A549 (cell line): ENCODE measurements at regions not wholly inside any gene's neighbourhood (a gene's known extent, or its start where the extent isn't known, plus 50 kb on each side); places are given as distances from the start of the nearest gene placed in this dataset.
A peak's percentile ranks its signal among the peaks of the same experiment; 100 is the strongest.
"Not testable (repeated sequence)": the region's sequence is repeated elsewhere in the genome, so short reads cannot be mapped to it uniquely, and the experiment has no call there.

Experiments
- ATAC-seq, 2 experiments: fragments of 200-7000 bp in 1 of 2; fragments of >200 bp in 1 of 2; cut with Nextera tagmentation in 1 of 2; cut with Tn5 transposase in 1 of 2; 3 replicates each; pipeline versions ENCODE4 v1.8.0 to v1.9.1; 2018 to 2020; ENCODE audit warnings: mild to moderate bottlenecking in 1 of 2, moderate library complexity in 1 of 2
- CTCF ChIA-PET: fragments of 300-600 bp; sonication (Branson Sonifier 250); formaldehyde crosslinking; extraction: SDS; loops from one replicate; lab custom pipeline; 2021; ENCODE audit warnings: antibody characterized with exemption, inconsistent platforms; lab: Yijun Ruan, JAX
- POLR2A ChIA-PET: fragments of 350-600 bp; formaldehyde crosslinking; extraction: SDS; loops from one replicate; lab custom pipeline; 2021; ENCODE audit warnings: antibody characterized with exemption, inconsistent platforms; lab: Yijun Ruan, JAX
- DNase-seq, 2 experiments: peaks; one replicate each; pipeline versions ENCODE4 v3.0.0 to v3.0.0-alpha.2; 2011 to 2016; ENCODE audit warnings: low read depth in 1 of 2, low spot score in 1 of 2
- FAIRE-seq: peaks from 2 replicates; lab custom pipeline; 2011; peaks lifted over from hg19 to GRCh38; lab: Jason Lieb, UNC
- H3K27ac ChIP-seq, 2 experiments: fragments of >200 bp; sonication (Bioruptor Twin); formaldehyde crosslinking; 3 replicates each; pipeline ENCODE4 v1.5.1; 2016 to 2017
- H3K4me1 ChIP-seq: fragments of >200 bp; sonication (Bioruptor Twin); formaldehyde crosslinking; 3 replicates; pipeline ENCODE4 v1.6.1; 2016
- H3K4me2 ChIP-seq: fragments of >200 bp; sonication (Bioruptor Twin); formaldehyde crosslinking; 3 replicates; pipeline ENCODE4 v1.6.1; 2016
- H3K4me3 ChIP-seq: fragments of >200 bp; sonication (Bioruptor Twin); formaldehyde crosslinking; 3 replicates; pipeline ENCODE4 v1.5.1; 2016
- H3K9me3 ChIP-seq: fragments of >200 bp; sonication (Bioruptor Twin); formaldehyde crosslinking; 3 replicates; pipeline ENCODE4 v1.6.1; 2016
- ATOH8 ChIP-seq: fragments of 250-450 bp; sonication (Bioruptor Pico); IDR thresholded peaks from 2 replicates; pipeline ENCODE4 v1.5.0; 2020; ENCODE audit warnings: low read depth, mild to moderate bottlenecking, moderate library complexity
- CHD4 ChIP-seq: fragments of 200-600 bp; sonication (generic); IDR thresholded peaks from 2 replicates; pipeline ENCODE4 v1.6.1; 2016; ENCODE audit warnings: antibody characterized with exemption, mild to moderate bottlenecking, borderline replicate concordance
- GATA3 ChIP-seq: IDR thresholded peaks from 2 replicates; pipeline ENCODE4 v1.6.1; 2012; ENCODE audit warnings: borderline replicate concordance
- HEYL ChIP-seq: fragments of 250-450 bp; sonication (Bioruptor Pico); IDR thresholded peaks from 2 replicates; pipeline ENCODE4 v1.8.0; 2021; ENCODE audit warnings: mild to moderate bottlenecking, moderate library complexity
- JUN ChIP-seq, 2 experiments: fragments of >200 bp; sonication (Bioruptor Twin); formaldehyde crosslinking; IDR thresholded peaks; 2 replicates in 1 of 2; 3 replicates in 1 of 2; pipeline ENCODE4 v1.6.1; 2016 to 2017
- MAFK ChIP-seq: fragments of 450-650 bp; IDR thresholded peaks from 2 replicates; pipeline ENCODE4 v1.6.1; 2014; ENCODE audit not compliant: partially characterized antibody
- POLR2AphosphoS2 ChIP-seq: conservative IDR thresholded peaks from 2 replicates; pipeline ENCODE4 v1.6.1; 2012; ENCODE audit warnings: low read length, improper control_type of control experiment, inconsistent platforms
- RARB ChIP-seq: fragments of 250-450 bp; sonication (Bioruptor Pico); IDR thresholded peaks from 2 replicates; pipeline ENCODE4 v1.8.0; 2021; ENCODE audit warnings: mild to moderate bottlenecking, moderate library complexity
- ZSCAN20 ChIP-seq: fragments of 250-450 bp; sonication (Bioruptor Pico); IDR thresholded peaks from 2 replicates; pipeline ENCODE4 v1.8.0; 2022; ENCODE audit warnings: mild to moderate bottlenecking, moderate library complexity
- WGBS: methylation state at CpG from one replicate; pipeline ENCODE4 v1.1.6; 2017; ENCODE audit errors: missing lambda C conversion rate; 5-methylcytosine and 5-hydroxymethylcytosine counted together
- TF ChIP-seq, protein P1 (sequence below): fragments of >200 bp; sonication (Bioruptor Twin); formaldehyde crosslinking; IDR thresholded peaks from 3 replicates; pipeline ENCODE4 v1.6.1; 2016
- TF ChIP-seq, protein P2 (sequence below): IDR thresholded peaks from 2 replicates; pipeline ENCODE4 v1.6.1; 2012; ENCODE audit warnings: low read depth, borderline replicate concordance
- TF ChIP-seq, protein P3 (sequence below): fragments of 450-650 bp; IDR thresholded peaks from 2 replicates; pipeline ENCODE4 v1.6.1; 2014; ENCODE audit warnings: antibody characterized with exemption

DNA sequence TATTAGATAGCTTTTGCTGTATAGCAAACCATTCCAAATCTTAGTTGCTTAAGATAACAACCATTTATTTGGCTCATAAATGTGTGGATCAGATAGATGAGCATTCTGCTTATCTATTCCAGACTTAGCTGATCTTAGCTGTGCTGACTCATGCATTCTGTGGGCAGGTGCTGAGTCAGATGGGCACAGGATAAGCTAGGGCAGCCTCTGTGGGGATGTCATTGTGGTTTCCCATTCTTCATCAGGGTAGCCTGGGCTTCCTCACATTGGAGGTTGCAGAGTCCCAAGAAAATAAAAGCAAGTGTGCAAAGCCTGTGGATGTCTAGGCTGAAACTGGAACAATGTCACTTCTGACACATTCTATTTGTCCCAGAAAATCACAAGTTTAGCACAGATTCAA lies 917.0 kb downstream of the TYW1 start:
- TF ChIP-seq POLR2AphosphoS2 = no peak
- TF ChIP-seq GATA3 = peak; percentile 20; the same call in 1 of the 2 replicates
- peak; percentile 89 for TF ChIP-seq MAFK
- TF ChIP-seq HEYL (CRISPR knock-in tag) = no peak
- no peak for FAIRE-seq
- H3K27ac ChIP-seq = no peak overlapping the region; a peak in 1 of 6 replicates
- ChIA-PET CTCF (no interaction called here), POLR2A (no interaction called here)
- ATAC-seq = peak; percentile 56 to 84; a peak in 4 of 6 replicates
- H3K4me3 ChIP-seq = no peak overlapping the region
- no peak for DNase-seq
- H3K4me1 ChIP-seq = 0 out of 3 replicates have a peak, but pooled peaks cover 6% of the 10 kb centered on the region
- H3K9me3 ChIP-seq = peaks cover 9% of the 10 kb centered on the region
- no peak overlapping the region for H3K4me2 ChIP-seq

GRCh38 chr7:67916111-67916510 lies 919.5 kb downstream of the TYW1 start:
- ATAC-seq, H3K4me3 ChIP-seq, H3K4me1 ChIP-seq, FAIRE-seq, H3K4me2 ChIP-seq, CTCF ChIA-PET, POLR2A ChIA-PET, DNase-seq, H3K27ac ChIP-seq: not testable (repeated sequence)
- 38% methylated on average over 1 of the region's 1 CpG for WGBS
- peaks cover 17% of the 10 kb centered on the region for H3K9me3 ChIP-seq

DNA sequence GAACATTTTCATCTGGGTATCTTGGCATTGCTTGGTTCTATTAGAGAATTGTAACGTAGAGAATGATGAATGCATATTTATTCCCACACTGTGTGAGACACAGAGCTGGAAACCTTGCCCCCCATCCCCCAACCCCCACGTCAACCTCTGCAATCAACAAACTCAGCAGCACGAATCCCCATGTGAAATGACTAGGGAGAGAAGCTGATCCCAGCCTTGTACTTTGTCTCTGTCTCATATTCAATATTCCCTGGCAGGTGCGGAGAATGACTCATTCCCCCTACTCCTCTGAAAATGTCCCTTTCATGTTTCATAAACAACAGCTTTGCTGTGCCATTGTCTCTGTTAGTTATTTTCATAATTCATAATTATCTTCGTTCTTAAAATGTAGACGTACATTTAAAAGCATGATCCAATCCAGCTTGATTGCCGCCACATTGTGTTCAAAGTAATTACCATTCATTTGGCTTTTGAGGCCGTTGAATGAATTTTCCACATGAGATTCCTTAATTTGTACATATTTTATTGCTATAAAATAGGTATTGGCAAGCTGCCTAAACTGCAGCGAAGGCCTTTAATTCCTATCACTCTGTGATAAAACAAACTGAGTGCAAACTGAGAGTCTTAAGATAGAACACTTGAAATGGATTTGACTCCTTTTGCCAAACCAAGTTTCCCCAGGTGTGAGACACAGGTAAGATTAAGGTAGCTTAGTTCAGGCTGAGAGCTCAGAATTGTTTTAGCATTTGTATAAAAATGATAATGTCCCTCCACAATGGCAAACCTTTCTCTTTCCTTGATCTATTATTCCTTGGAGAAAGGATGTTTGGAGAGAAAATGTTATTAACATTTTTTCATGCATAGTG lies 920.2 kb downstream of the TYW1 start:
- DNase-seq (no peak), ATAC-seq (no peak)
- Histone ChIP-seq H3K4me1 (0 out of 3 replicates have a peak, but pooled peaks cover 6% of the 10 kb centered on the region), H3K27ac (no peak overlapping the region), H3K9me3 (peaks cover 17% of the 10 kb centered on the region), H3K4me2 (no peak overlapping the region)
- POLR2A ChIA-PET = no interaction called here
- 45% methylated on average over 9 of the region's 9 CpGs for WGBS
- CTCF ChIA-PET = no interaction called here
- TF ChIP-seq, protein P1, sequence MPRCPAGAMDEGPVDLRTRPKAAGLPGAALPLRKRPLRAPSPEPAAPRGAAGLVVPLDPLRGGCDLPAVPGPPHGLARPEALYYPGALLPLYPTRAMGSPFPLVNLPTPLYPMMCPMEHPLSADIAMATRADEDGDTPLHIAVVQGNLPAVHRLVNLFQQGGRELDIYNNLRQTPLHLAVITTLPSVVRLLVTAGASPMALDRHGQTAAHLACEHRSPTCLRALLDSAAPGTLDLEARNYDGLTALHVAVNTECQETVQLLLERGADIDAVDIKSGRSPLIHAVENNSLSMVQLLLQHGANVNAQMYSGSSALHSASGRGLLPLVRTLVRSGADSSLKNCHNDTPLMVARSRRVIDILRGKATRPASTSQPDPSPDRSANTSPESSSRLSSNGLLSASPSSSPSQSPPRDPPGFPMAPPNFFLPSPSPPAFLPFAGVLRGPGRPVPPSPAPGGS = no peak
- no peak for TF ChIP-seq JUN (IDR thresholded peaks at IDR 0.05)
- no peak for TF ChIP-seq RARB (CRISPR knock-in tag)
- TF ChIP-seq, all 56 proteins: peak for 0
- peak; percentile 18 for FAIRE-seq
- no peak overlapping the region for H3K4me3 ChIP-seq

DNA sequence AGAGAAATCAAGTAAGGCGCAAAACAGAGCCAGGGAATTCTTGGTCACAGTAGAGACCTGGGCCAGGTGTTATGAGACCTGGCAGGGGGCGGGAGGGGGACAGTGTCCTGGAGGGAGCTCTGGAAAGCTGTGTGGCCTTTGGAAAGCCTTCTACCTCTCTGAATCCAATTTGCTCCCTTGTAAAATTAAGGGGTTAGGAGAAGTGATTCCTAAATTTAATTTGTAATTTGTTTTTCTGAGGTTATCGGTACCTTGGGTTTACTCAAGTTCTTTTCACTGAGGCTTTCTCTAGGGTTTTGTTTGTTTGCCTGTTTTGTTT lies 920.8 kb downstream of the TYW1 start:
- ATAC-seq (no peak), DNase-seq (no peak), FAIRE-seq (no peak)
- no peak overlapping the region for H3K4me3 ChIP-seq
- TF ChIP-seq ATOH8 (CRISPR knock-in tag) (no peak), HEYL (CRISPR knock-in tag) (no peak), CHD4 (no peak), ZSCAN20 (CRISPR knock-in tag) (no peak)
- TF ChIP-seq, protein P2, sequence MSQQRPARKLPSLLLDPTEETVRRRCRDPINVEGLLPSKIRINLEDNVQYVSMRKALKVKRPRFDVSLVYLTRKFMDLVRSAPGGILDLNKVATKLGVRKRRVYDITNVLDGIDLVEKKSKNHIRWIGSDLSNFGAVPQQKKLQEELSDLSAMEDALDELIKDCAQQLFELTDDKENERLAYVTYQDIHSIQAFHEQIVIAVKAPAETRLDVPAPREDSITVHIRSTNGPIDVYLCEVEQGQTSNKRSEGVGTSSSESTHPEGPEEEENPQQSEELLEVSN = no peak
- TF ChIP-seq, protein P1 = no peak
- TF ChIP-seq, protein P3, sequence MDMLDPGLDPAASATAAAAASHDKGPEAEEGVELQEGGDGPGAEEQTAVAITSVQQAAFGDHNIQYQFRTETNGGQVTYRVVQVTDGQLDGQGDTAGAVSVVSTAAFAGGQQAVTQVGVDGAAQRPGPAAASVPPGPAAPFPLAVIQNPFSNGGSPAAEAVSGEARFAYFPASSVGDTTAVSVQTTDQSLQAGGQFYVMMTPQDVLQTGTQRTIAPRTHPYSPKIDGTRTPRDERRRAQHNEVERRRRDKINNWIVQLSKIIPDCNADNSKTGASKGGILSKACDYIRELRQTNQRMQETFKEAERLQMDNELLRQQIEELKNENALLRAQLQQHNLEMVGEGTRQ = no peak
- peaks cover 17% of the 10 kb centered on the region for H3K9me3 ChIP-seq
- 0 out of 3 replicates have a peak, but pooled peaks cover 6% of the 10 kb centered on the region for H3K4me1 ChIP-seq
- H3K4me2 ChIP-seq = no peak overlapping the region
- WGBS = 60% methylated on average over 3 of the region's 3 CpGs
- CTCF ChIA-PET = no interaction called here
- POLR2A ChIA-PET = no interaction called here
- H3K27ac ChIP-seq = no peak overlapping the region
